ENCODE measurements at regions not wholly inside any gene's neighbourhood (a gene's known extent, or its start where the extent isn't known, plus 50 kb on each side); places are given as distances from the start of the nearest gene placed in this dataset.
"Not testable (repeated sequence)": the region's sequence is repeated elsewhere in the genome, so short reads cannot be mapped to it uniquely, and the experiment has no call there.

GRCh38 chr11:37430966-37431632, 833.1 kb upstream of the RAG2 start:
- not testable (repeated sequence) for H3K4me2 ChIP-seq (replicated peaks; ENCODE audit: extremely low read depth, low read length, poor library complexity, severe bottlenecking); H3K4me1 Mint-ChIP-seq
- WGBS (ENCODE audit: insufficient coverage), result 87% methylated on average over 12 of the region's 26 CpGs

GRCh38 chr11:37422511-37422910, 824.5 kb upstream of the RAG2 start:
- intact Hi-C loops (cut with micrococcal nuclease), result no loop called here
- TF ChIP-seq CTCF (IDR thresholded peaks at IDR 0.05), result no peak
- Histone ChIP-seq H3K27ac (ENCODE audit: low read depth in 1 of 2, low read length in 2 of 2) (no peak overlapping the region), H4K20me1 (ENCODE audit: insufficient read depth, low read length) (no peaks in the 10 kb centered on the region), H3K36me3 (replicated peaks in 1 of 2; ENCODE audit: control insufficient read depth in 1 of 2, insufficient read depth in 2 of 2, low read length in 2 of 2) (no peaks in the 10 kb centered on the region), H3K4me2 (replicated peaks; ENCODE audit: extremely low read depth, low read length, poor library complexity, severe bottlenecking) (no peak overlapping the region), H3K27me3 (ENCODE audit: control insufficient read depth in 2 of 2, insufficient read depth in 2 of 2, low read length in 2 of 2) (no peaks in the 10 kb centered on the region), H3K4me3 (replicated peaks in 1 of 3; ENCODE audit: low read depth in 2 of 3, low read length in 3 of 3) (no peak overlapping the region), H2AFZ (ENCODE audit: insufficient read depth, low read depth, low read length, poor library complexity, severe bottlenecking) (no peak overlapping the region), H3K79me2 (ENCODE audit: insufficient read depth, low read length) (no peaks in the 10 kb centered on the region), H3K9ac (ENCODE audit: insufficient read depth, low read length, poor library complexity, severe bottlenecking) (no peak overlapping the region), H3K4me1 (ENCODE audit: control insufficient read depth in 1 of 2, insufficient read depth in 2 of 2, low read length in 2 of 2) (no peaks in the 10 kb centered on the region), H3K9me3 (replicated peaks in 1 of 2; ENCODE audit: control insufficient read depth in 1 of 2, insufficient read depth in 1 of 2, low read length in 2 of 2) (peaks cover 8 to 13% of the 10 kb centered on the region in 2 donors)
- no peak overlapping the region for H3K4me3 Mint-ChIP-seq
- no peak overlapping the region for H3K27ac Mint-ChIP-seq
- peaks cover 0 to 2% (median 0%) of the 10 kb centered on the region in 3 donors for H3K27me3 Mint-ChIP-seq (ENCODE audit: low read depth in 3 of 3)
- peaks cover 7 to 27% (median 12%) of the 10 kb centered on the region in 7 donors for H3K9me3 Mint-ChIP-seq
- DNase-seq, result no peak
- no peaks in the 10 kb centered on the region for H3K4me1 Mint-ChIP-seq
- no peaks in the 10 kb centered on the region for H3K36me3 Mint-ChIP-seq

More at GRCh38 chr11:37430966-37431632, 833.1 kb upstream of the RAG2 start:
- H3K9ac ChIP-seq (ENCODE audit: insufficient read depth, low read length, poor library complexity, severe bottlenecking); H3K27ac ChIP-seq (ENCODE audit: low read depth in 1 of 2, low read length in 2 of 2); H2AFZ ChIP-seq (ENCODE audit: insufficient read depth, low read depth, low read length, poor library complexity, severe bottlenecking); H3K4me1 ChIP-seq (ENCODE audit: control insufficient read depth in 1 of 2, insufficient read depth in 2 of 2, low read length in 2 of 2); DNase-seq; H4K20me1 ChIP-seq (ENCODE audit: insufficient read depth, low read length); H3K27me3 Mint-ChIP-seq (ENCODE audit: low read depth in 3 of 3); H3K79me2 ChIP-seq (ENCODE audit: insufficient read depth, low read length); H3K36me3 ChIP-seq (replicated peaks in 1 of 2; ENCODE audit: control insufficient read depth in 1 of 2, insufficient read depth in 2 of 2, low read length in 2 of 2); intact Hi-C loops (cut with micrococcal nuclease); H3K36me3 Mint-ChIP-seq; H3K4me3 Mint-ChIP-seq; H3K27me3 ChIP-seq (ENCODE audit: control insufficient read depth in 2 of 2, insufficient read depth in 2 of 2, low read length in 2 of 2); H3K4me3 ChIP-seq (replicated peaks in 1 of 3; ENCODE audit: low read depth in 2 of 3, low read length in 3 of 3); H3K27ac Mint-ChIP-seq: not testable (repeated sequence)
- peaks cover 24 to 34% (median 27%) of the 10 kb centered on the region in 7 donors for H3K9me3 Mint-ChIP-seq
- peaks cover 4 to 22% of the 10 kb centered on the region in 2 donors for H3K9me3 ChIP-seq (replicated peaks in 1 of 2; ENCODE audit: control insufficient read depth in 1 of 2, insufficient read depth in 1 of 2, low read length in 2 of 2)
